GM19328 (cell line): ENCODE measurements at regions not wholly inside any gene's neighbourhood (a gene's known extent, or its start where the extent isn't known, plus 50 kb on each side); places are given as distances from the start of the nearest gene placed in this dataset.
A peak's percentile ranks its signal among the peaks of the same experiment; 100 is the strongest.
"Not testable (repeated sequence)": the region's sequence is repeated elsewhere in the genome, so short reads cannot be mapped to it uniquely, and the experiment has no call there.

Experiments used
- ATAC-seq: cut with Tn5 transposase; IDR thresholded peaks from one replicate; pipeline ENCODE4 v1.9.1; 2021; ENCODE audit warnings: mild to moderate bottlenecking, moderate library complexity; ENCODE audit not compliant: unreplicated experiment

DNA sequence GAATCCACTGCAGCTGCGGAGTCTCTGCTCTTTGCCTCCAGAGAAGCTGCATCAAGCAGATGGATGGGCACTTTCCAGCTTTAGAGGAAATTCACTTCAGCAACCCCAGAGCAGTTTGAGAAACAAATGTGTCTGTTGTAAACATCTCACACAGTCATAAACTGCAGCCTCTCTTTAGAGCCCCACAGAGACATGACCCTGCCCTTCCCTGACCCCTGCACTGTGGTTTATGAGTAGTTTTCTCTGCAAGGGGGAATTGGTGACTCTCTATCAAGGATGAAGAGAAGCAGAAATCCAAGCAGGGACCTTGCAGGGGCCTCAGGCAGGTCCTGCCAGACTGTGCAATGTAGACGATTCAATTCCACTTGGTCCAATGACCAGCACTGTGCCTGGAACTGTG, 160.2 kb downstream of the SH2D4B start:
- no peak for ATAC-seq

- peak; percentile 81 for ATAC-seq
Measured at GRCh38 chr10:80699602-80700039, 161.9 kb downstream of the SH2D4B start.

- no peak for ATAC-seq
Measured at GRCh38 chr10:80700252-80700651, 162.6 kb downstream of the SH2D4B start.

GRCh38 chr10:80700760-80701444, 163.2 kb downstream of the SH2D4B start:
- no peak for ATAC-seq

GRCh38 chr10:80701706-80702105, 164.0 kb downstream of the SH2D4B start:
- ATAC-seq = no peak

GRCh38 chr10:80702143-80702542, 164.4 kb downstream of the SH2D4B start:
- no peak for ATAC-seq

- no peak for ATAC-seq
Measured at GRCh38 chr10:80705899-80706298, 168.2 kb downstream of the SH2D4B start.

DNA sequence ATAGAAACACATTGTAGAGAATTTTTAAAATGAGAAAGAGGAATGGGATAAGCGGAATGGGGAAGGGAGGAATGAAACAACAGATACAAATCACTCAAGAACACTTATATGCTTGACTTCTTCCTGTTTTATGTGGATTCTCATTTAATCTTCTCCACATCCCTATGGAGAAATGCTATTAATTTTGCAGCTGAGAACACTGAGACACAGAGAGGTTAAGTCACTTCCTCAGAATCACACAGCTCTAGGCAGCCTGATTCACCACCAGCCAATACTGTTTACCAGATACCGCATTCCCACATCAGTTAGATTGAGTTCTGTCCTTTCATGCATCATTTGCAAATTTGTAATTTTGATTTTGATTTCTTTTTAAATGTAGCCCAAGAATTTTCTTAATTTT, 170.5 kb downstream of the SH2D4B start:
- ATAC-seq = no peak

GRCh38 chr10:80708808-80709207, 171.1 kb downstream of the SH2D4B start:
- no peak for ATAC-seq

DNA sequence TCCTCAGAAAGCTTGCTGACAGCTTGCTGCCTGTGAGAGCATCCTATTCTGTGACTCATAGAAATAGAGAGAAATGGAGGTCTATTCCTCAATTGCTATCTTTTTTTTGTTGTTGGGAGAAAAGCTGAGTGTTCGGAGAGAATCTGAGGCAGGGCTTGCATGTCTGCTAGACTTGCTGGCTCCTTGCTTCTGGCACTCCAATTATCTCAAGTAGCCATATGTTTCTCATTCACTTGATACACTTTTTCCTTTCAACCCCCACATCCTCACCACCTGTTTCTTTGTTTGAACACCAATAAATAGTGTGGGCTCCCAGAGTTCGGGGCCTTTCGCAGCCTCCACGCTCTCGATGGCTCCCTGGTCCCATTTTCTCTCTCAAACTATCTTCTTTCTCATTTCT, 172.2 kb downstream of the SH2D4B start:
- ATAC-seq = no peak

DNA sequence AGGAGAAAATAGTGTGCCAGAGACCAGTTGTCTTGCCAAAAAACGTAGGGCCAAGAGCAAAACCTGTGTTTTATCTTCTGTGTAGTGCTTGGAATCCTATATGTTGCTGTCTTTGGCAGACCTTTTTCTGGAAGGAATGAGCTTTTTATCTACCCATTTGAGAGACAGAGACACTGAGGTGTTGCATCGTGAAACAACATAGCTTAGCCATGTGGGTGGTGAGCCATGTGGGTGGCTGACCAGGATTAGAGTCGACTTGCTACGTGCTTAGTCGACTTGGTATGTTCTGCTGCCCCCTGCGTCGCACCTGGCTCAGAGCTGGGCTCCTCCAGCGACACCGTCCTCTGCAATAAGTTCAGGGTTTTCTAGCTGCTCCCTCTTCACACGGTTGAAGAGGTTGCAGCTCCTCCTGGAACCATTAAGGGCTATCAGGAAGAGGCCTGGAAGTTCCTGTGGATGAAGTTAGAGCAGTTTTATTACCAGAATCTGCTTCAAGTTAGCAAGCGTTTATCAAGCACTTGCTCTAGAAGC, 175.8 kb downstream of the SH2D4B start:
- no peak for ATAC-seq

- ATAC-seq = no peak
Measured at GRCh38 chr10:80714566-80714965, 176.9 kb downstream of the SH2D4B start.

- ATAC-seq = no peak
Measured at GRCh38 chr10:80718024-80718423, 180.3 kb downstream of the SH2D4B start.

DNA sequence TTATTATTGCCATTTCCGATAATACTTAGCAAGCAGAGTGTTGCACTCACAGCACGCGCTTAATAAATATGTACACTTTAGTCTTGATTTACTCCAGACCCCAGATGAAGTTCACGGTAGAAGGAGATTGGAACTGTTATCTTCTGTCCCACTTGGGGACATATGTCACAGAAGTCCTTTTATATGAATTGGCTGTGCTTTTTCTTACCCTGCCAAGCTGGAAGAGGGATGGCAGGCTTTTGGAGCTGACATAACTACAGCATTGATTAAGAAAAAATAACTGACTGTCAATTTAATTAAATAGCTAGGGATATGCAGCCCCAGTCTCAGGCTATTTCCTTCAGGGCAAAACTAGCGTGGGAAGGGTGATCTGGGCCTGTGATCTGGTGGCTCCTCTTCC, 182.2 kb downstream of the SH2D4B start:
- no peak for ATAC-seq

DNA sequence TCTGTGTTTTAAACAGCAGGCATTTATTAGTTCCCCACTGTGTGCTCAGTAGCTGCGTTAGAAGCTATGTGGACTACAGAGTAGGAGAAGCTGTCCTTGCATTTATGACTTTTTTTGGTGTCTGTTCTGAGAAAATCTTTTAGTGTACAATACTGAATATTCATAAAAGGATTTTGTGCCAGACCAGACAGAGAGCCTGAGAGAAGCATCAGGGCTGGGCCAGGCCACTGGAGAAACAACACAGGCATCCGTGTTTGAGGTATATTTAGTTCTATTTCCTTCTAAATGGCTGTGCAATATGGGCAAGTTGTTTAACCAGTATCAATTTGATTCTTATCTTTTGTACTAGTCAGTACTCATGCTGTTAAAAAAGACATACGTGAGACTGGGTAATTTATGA, 182.8 kb downstream of the SH2D4B start:
- no peak for ATAC-seq

- not testable (repeated sequence) for ATAC-seq
Measured at GRCh38 chr10:80728354-80728753, 190.7 kb downstream of the SH2D4B start.

DNA sequence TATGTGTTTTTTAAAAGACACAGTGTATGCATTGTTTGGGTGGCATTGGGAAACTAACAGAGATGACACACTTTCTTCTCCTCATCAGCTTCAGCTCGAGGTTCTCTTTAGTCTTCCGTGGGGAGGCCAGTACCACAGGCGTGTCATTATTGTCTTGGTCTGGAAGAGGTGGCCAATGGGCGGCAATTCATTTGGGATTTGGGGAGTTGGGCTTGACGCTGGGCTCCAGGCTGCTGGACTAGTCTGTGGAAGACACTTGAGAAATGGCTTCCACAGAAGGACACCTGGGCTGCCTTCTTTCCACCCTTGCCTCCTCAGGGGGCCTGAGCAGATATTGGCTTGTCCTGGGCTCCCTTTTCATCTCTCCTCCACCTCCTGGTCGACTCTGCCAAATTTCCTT, 192.2 kb downstream of the SH2D4B start:
- ATAC-seq = no peak

GRCh38 chr10:80730522-80730921, 192.8 kb downstream of the SH2D4B start:
- no peak for ATAC-seq

GRCh38 chr10:80734589-80734988, 196.9 kb downstream of the SH2D4B start:
- no peak for ATAC-seq

DNA sequence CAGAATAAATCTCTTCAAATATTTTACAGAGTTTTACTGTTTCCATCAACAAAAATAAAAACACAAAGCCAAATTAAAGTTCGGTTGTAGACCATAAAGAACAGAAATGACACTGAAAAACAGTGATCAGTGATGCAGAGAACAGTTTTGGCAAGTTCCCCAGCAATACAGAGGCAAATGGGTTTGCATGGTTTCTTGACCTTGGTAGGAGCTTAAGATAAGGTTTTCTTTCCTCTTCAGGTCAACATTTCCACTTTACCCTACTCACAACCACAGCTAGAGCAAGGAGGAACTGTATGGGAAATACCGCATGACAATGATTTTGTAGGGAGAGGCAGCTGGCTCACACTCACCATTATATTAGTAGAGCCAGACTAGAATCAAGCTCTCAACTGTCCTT, 199.5 kb downstream of the SH2D4B start:
- no peak for ATAC-seq

DNA sequence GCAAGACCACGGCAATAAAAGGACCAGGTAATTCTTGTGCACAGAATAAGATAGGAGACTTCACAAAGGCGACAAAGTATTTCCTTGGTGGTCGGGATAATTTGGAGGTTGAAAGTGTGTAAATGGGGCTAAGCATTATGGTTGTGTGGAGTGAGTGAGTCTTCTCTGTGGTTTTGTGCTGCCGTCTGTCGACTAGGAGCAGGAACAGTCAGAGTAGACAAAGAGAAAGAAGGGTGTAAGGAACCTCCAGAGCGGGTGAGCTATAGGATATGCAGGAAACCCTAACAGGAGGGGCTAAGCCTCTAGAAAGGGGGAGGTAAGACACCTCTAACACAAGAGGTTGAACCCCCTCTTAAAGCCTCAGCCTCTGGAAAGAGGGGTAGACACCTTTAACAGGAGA, 201.6 kb downstream of the SH2D4B start:
- no peak for ATAC-seq

- no peak for ATAC-seq
Measured at GRCh38 chr10:80739963-80740715, 202.4 kb downstream of the SH2D4B start.
